ENCODE measurements at regions not wholly inside any gene's neighbourhood (a gene's known extent, or its start where the extent isn't known, plus 50 kb on each side); places are given as distances from the start of the nearest gene placed in this dataset.

DNA sequence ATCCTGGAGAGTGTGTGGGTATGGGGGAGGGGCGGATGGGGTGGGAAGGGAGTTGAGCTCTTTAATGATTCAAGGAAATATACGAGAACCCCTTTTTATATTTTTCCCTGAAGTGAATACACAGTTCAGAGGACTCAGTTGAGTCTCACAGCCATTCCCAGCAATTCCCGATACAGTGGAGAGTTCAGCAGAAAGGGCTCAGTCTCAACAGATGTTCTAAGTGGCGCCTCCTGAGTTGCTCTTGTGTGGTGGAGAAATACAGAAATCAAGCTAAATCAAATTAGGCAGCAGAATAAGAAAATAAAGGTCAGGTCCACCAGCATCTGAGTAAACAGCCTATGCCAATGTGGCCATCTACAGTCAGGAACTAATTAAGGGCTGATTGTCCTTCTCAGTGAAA, 372.1 kb downstream of the NR2F2 start:
- no peak overlapping the region for H3K4me3 ChIP-seq (ENCODE audit: insufficient read depth, low read depth, low read length)
- peaks cover 54% of the 10 kb centered on the region for H3K4me1 ChIP-seq (ENCODE audit: control insufficient read depth, insufficient read depth, low read length)
- H3K27me3 ChIP-seq (ENCODE audit: control insufficient read depth, insufficient read depth, low read length, poor library complexity, severe bottlenecking), result no peaks in the 10 kb centered on the region
- 47 to 48% methylated on average over 3 to 4 of the region's 4 CpGs for WGBS, 2 experiments
- H3K9me3 ChIP-seq (ENCODE audit: control insufficient read depth, low read length), result no peaks in the 10 kb centered on the region
- no peaks in the 10 kb centered on the region for H3K36me3 ChIP-seq (ENCODE audit: control insufficient read depth, insufficient read depth, low read length)
- no peak overlapping the region for H3K27ac ChIP-seq (ENCODE audit: insufficient read depth, low read depth, low read length, poor library complexity, severe bottlenecking)

DNA sequence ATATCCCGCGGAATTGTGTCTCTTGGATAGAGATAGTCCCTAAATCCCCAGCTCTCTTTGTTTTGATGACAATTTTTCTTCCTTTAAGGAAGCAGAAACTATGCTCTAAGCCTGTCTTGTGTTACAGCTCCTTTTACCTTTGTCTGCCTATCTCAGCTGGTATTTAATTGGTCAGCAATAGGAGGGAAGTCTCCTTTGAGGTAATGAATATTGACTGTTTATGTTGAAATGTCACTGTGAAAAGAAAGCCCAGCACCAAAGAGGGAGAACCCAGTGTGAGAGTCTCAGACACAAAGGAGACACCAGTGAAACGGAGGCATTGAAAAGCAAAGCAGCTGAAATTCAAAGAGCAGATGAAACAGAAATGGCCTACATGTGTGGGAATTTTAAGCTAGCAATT, 372.6 kb downstream of the NR2F2 start:
- Histone ChIP-seq H3K36me3 (ENCODE audit: control insufficient read depth, insufficient read depth, low read length) (no peaks in the 10 kb centered on the region), H3K27ac (ENCODE audit: insufficient read depth, low read depth, low read length, poor library complexity, severe bottlenecking) (no peak overlapping the region), H3K27me3 (ENCODE audit: control insufficient read depth, insufficient read depth, low read length, poor library complexity, severe bottlenecking) (no peaks in the 10 kb centered on the region), H3K9me3 (ENCODE audit: control insufficient read depth, low read length) (no peaks in the 10 kb centered on the region), H3K4me1 (ENCODE audit: control insufficient read depth, insufficient read depth, low read length) (peaks cover 56% of the 10 kb centered on the region), H3K4me3 (ENCODE audit: insufficient read depth, low read depth, low read length) (no peak overlapping the region)
- 1 to 2% methylated on average over 3 of the region's 3 CpGs for WGBS, 2 experiments

DNA sequence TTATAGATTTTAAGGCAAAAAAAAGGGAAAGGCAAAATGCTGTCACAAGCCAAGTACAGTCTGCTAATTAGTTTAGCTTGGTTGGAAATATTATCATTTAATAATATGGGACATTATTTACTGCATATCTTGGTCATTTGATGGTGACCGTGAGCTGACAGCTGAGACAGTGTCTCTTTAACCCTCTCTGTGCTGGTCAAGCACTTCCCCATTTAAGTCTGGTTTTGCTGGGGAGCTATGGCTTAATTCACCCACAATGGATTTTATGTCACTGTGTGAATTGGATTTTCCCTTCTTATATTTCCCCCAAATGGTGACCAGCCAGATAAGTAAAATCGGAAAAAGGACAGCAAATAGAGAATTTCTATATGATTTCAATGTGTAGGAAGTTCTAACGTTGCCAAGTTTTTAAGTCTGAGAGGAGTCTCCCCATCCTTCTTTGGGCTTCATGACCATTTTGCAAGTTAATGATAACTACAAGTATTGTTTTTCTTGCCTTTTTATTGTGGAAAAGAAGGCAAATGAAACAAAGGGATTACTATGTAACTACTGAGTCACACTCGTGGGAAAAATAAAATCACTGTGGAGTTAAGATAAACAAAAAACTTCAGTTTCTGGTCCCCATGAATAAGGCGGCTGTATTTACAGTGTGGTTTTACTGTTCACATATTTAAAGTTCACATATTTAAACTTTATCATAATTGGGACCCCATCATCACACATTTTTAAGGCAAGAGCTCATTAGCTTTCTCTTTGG, 373.5 kb downstream of the NR2F2 start:
- peaks cover 56% of the 10 kb centered on the region for H3K4me1 ChIP-seq (ENCODE audit: control insufficient read depth, insufficient read depth, low read length)
- H3K27me3 ChIP-seq (ENCODE audit: control insufficient read depth, insufficient read depth, low read length, poor library complexity, severe bottlenecking), result no peaks in the 10 kb centered on the region
- no peaks in the 10 kb centered on the region for H3K9me3 ChIP-seq (ENCODE audit: control insufficient read depth, low read length)
- no peak overlapping the region for H3K27ac ChIP-seq (ENCODE audit: insufficient read depth, low read depth, low read length, poor library complexity, severe bottlenecking)
- WGBS, 2 experiments, result 42 to 52% methylated on average over 5 of the region's 5 CpGs
- H3K36me3 ChIP-seq (ENCODE audit: control insufficient read depth, insufficient read depth, low read length), result no peaks in the 10 kb centered on the region
- no peak overlapping the region for H3K4me3 ChIP-seq (ENCODE audit: insufficient read depth, low read depth, low read length)

DNA sequence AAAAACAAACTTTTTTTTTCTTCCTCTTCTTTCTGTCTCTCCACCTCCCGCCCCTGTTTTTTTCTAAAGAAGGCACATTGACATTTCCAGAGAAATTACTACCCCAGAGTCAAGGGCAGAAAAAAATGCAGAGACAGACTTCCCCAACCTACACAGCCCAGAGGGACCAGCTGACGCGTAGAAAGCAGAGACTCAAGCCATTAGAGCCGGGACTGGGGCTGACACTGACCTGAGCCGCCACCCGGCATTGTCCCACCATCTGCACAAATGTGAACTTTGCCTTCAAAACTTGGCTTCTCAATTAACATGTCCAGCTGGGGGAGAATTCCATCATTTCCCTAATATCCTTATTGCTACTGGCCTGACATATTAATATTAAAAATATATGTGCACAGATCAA, 385.6 kb downstream of the NR2F2 start:
- peaks cover 11% of the 10 kb centered on the region for H3K4me1 ChIP-seq (ENCODE audit: control insufficient read depth, insufficient read depth, low read length)
- H3K36me3 ChIP-seq (ENCODE audit: control insufficient read depth, insufficient read depth, low read length), result no peaks in the 10 kb centered on the region

DNA sequence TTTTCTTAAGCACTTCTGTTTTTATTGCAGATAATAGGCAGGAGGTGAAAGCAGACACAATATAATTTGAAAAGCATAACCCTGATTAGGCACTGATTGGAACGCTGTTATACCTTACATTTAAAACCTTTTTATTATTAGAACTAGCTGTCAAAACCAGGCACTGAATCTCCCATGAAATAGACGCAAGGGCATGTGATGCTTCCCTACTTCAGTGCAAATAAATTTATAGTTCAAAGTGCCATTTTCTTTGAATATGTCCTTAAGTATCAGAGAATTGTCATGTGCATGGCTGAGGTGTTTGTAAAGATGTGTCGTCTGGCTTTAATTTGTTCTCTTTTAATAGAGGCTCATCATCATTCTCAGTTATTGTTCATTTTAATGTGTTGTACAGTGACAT, 386.0 kb downstream of the NR2F2 start:
- Histone ChIP-seq H3K9me3 (ENCODE audit: control insufficient read depth, low read length) (no peaks in the 10 kb centered on the region), H3K4me3 (ENCODE audit: insufficient read depth, low read depth, low read length) (no peak overlapping the region), H3K27ac (ENCODE audit: insufficient read depth, low read depth, low read length, poor library complexity, severe bottlenecking) (no peak overlapping the region), H3K36me3 (ENCODE audit: control insufficient read depth, insufficient read depth, low read length) (no peaks in the 10 kb centered on the region), H3K27me3 (ENCODE audit: control insufficient read depth, insufficient read depth, low read length, poor library complexity, severe bottlenecking) (no peaks in the 10 kb centered on the region), H3K4me1 (ENCODE audit: control insufficient read depth, insufficient read depth, low read length) (peaks cover 11% of the 10 kb centered on the region)
- 92 to 98% methylated on average over 3 of the region's 3 CpGs for WGBS, 2 experiments

More for the DNA sequence above, 385.6 kb downstream of the NR2F2 start:
- Histone ChIP-seq H3K27ac (ENCODE audit: insufficient read depth, low read depth, low read length, poor library complexity, severe bottlenecking) (no peak overlapping the region), H3K4me3 (ENCODE audit: insufficient read depth, low read depth, low read length) (no peak overlapping the region), H3K27me3 (ENCODE audit: control insufficient read depth, insufficient read depth, low read length, poor library complexity, severe bottlenecking) (no peaks in the 10 kb centered on the region), H3K9me3 (ENCODE audit: control insufficient read depth, low read length) (no peaks in the 10 kb centered on the region)
- 93% methylated on average over 6 of the region's 6 CpGs for WGBS, 2 experiments

GRCh38 chr15:96720251-96720650, 389.8 kb downstream of the NR2F2 start:
- H3K36me3 ChIP-seq (ENCODE audit: control insufficient read depth, insufficient read depth, low read length), result no peaks in the 10 kb centered on the region

DNA sequence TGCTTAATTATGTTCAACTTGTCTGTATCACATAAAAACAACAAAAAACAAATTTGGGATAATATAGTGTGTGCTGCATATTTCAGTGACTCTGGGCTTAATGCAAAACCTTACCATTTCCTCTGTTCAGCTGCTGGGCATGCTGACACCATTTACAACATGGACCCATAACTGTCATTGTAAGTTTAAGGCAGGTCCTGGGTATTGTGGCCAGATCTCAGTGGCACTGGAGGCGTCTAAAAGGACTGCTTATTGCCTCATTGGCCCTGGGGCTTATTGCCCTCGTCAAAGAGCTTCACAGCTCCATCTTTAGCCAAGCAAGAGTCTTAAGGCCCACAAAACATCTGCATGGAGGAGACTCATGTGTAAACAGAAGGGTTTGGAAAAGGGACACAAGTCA, 390.2 kb downstream of the NR2F2 start:
- Histone ChIP-seq H3K4me1 (ENCODE audit: control insufficient read depth, insufficient read depth, low read length) (peaks cover 11% of the 10 kb centered on the region), H3K4me3 (ENCODE audit: insufficient read depth, low read depth, low read length) (no peak overlapping the region), H3K27me3 (ENCODE audit: control insufficient read depth, insufficient read depth, low read length, poor library complexity, severe bottlenecking) (no peaks in the 10 kb centered on the region), H3K9me3 (ENCODE audit: control insufficient read depth, low read length) (no peaks in the 10 kb centered on the region), H3K27ac (ENCODE audit: insufficient read depth, low read depth, low read length, poor library complexity, severe bottlenecking) (no peak overlapping the region), H3K36me3 (ENCODE audit: control insufficient read depth, insufficient read depth, low read length) (no peaks in the 10 kb centered on the region)
- WGBS, 2 experiments, result 84 to 87% methylated on average over 2 of the region's 2 CpGs

More at GRCh38 chr15:96720251-96720650, 389.8 kb downstream of the NR2F2 start:
- no peak overlapping the region for H3K27ac ChIP-seq (ENCODE audit: insufficient read depth, low read depth, low read length, poor library complexity, severe bottlenecking)
- 78 to 84% methylated on average over 6 to 8 of the region's 8 CpGs for whole genome bisulfite sequencing, 2 experiments
- peaks cover 11% of the 10 kb centered on the region for H3K4me1 ChIP-seq (ENCODE audit: control insufficient read depth, insufficient read depth, low read length)
- no peaks in the 10 kb centered on the region for H3K27me3 ChIP-seq (ENCODE audit: control insufficient read depth, insufficient read depth, low read length, poor library complexity, severe bottlenecking)
- no peaks in the 10 kb centered on the region for H3K9me3 ChIP-seq (ENCODE audit: control insufficient read depth, low read length)
- no peak overlapping the region for H3K4me3 ChIP-seq (ENCODE audit: insufficient read depth, low read depth, low read length)

DNA sequence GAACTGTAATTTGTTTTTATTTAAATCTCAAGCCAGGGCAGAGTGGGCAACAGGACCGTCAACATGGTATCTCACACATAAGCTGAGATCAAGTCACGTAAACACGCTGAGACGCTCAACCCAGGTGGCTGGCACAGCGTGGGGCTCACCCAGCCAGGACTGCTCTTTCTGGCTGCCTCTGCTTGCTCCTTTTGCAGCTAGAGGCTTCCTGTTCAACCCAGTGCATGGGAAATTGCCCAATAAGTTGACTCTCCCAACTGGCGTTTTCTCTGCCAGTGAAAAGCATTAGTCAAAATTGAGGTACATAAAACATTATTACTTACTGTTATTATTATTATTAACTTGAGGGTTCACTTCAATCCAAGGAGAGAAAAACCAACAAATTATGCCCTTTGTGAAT, 398.1 kb downstream of the NR2F2 start:
- Histone ChIP-seq H3K9me3 (ENCODE audit: control insufficient read depth, low read length) (no peaks in the 10 kb centered on the region), H3K27ac (ENCODE audit: insufficient read depth, low read depth, low read length, poor library complexity, severe bottlenecking) (no peak overlapping the region), H3K36me3 (ENCODE audit: control insufficient read depth, insufficient read depth, low read length) (no peaks in the 10 kb centered on the region), H3K4me3 (ENCODE audit: insufficient read depth, low read depth, low read length) (no peak overlapping the region), H3K4me1 (ENCODE audit: control insufficient read depth, insufficient read depth, low read length) (no peaks in the 10 kb centered on the region), H3K27me3 (ENCODE audit: control insufficient read depth, insufficient read depth, low read length, poor library complexity, severe bottlenecking) (no peaks in the 10 kb centered on the region)
- 88 to 90% methylated on average over 5 to 6 of the region's 6 CpGs for whole genome bisulfite sequencing, 2 experiments

GRCh38 chr15:96732704-96733103, 402.2 kb downstream of the NR2F2 start:
- no peaks in the 10 kb centered on the region for H3K27me3 ChIP-seq (ENCODE audit: control insufficient read depth, insufficient read depth, low read length, poor library complexity, severe bottlenecking)
- WGBS, 2 experiments, result 91 to 93% methylated on average over 5 of the region's 5 CpGs
- H3K36me3 ChIP-seq (ENCODE audit: control insufficient read depth, insufficient read depth, low read length), result no peaks in the 10 kb centered on the region
- no peaks in the 10 kb centered on the region for H3K4me1 ChIP-seq (ENCODE audit: control insufficient read depth, insufficient read depth, low read length)
- no peak overlapping the region for H3K27ac ChIP-seq (ENCODE audit: insufficient read depth, low read depth, low read length, poor library complexity, severe bottlenecking)
- no peaks in the 10 kb centered on the region for H3K9me3 ChIP-seq (ENCODE audit: control insufficient read depth, low read length)
- no peak overlapping the region for H3K4me3 ChIP-seq (ENCODE audit: insufficient read depth, low read depth, low read length)

DNA sequence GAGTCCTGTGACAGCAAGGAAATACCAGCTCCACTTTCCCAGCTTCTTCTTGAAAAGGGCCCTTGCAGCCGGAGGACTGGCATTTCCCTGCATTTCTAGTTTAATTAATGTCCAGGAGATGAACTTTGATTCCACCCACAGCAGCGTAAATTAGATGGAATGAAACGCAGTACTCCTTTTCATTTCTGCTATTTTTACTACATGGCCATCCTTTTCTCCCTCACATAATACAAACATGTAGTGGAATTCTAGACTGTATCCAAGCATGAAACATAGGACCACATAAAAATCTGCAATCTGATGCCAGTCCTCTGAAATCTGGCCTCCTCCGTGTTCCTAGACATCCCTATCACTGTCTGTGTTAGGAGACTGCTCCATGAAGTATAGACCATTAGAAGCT, 403.2 kb downstream of the NR2F2 start:
- WGBS, 2 experiments, result 93 to 97% methylated on average over 4 of the region's 4 CpGs
- no peaks in the 10 kb centered on the region for H3K4me1 ChIP-seq (ENCODE audit: control insufficient read depth, insufficient read depth, low read length)
- H3K27me3 ChIP-seq (ENCODE audit: control insufficient read depth, insufficient read depth, low read length, poor library complexity, severe bottlenecking), result no peaks in the 10 kb centered on the region
- no peaks in the 10 kb centered on the region for H3K9me3 ChIP-seq (ENCODE audit: control insufficient read depth, low read length)
- no peaks in the 10 kb centered on the region for H3K36me3 ChIP-seq (ENCODE audit: control insufficient read depth, insufficient read depth, low read length)
- no peak overlapping the region for H3K4me3 ChIP-seq (ENCODE audit: insufficient read depth, low read depth, low read length)
- no peak overlapping the region for H3K27ac ChIP-seq (ENCODE audit: insufficient read depth, low read depth, low read length, poor library complexity, severe bottlenecking)
